ENCODE measurements at regions not wholly inside any gene's neighbourhood (a gene's known extent, or its start where the extent isn't known, plus 50 kb on each side); places are given as distances from the start of the nearest gene placed in this dataset.
A peak's percentile ranks its signal among the peaks of the same experiment; 100 is the strongest.
"Not testable (repeated sequence)": the region's sequence is repeated elsewhere in the genome, so short reads cannot be mapped to it uniquely, and the experiment has no call there.

DNA sequence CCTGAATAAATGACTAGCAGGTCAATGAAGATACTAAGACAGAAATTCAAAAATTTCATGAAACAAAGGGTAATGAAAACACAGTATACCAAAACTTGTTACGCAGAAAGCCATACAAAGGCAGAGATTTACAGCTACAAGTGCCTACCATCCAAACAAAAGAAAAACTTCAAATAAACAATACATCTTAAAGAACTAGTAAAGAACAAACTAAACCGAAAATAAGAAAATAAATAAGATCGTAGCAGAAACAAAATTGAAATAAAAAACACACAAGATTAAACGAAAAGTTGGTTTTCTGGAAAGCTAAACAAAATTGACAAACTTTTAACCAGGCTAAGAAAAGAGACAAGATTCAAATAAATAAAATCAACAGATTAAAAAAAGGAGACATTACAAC is 51.5 kb downstream of the VPREB1 start:
- not testable (repeated sequence) for H3K27me3 ChIP-seq (ENCODE audit: control insufficient read depth in 4 of 4, insufficient read depth in 4 of 4, low read length in 3 of 4); H3K9me3 ChIP-seq (ENCODE audit: control insufficient read depth in 4 of 4, low read length in 3 of 4)
- 92% methylated on average over 4 of the region's 4 CpGs for WGBS

DNA sequence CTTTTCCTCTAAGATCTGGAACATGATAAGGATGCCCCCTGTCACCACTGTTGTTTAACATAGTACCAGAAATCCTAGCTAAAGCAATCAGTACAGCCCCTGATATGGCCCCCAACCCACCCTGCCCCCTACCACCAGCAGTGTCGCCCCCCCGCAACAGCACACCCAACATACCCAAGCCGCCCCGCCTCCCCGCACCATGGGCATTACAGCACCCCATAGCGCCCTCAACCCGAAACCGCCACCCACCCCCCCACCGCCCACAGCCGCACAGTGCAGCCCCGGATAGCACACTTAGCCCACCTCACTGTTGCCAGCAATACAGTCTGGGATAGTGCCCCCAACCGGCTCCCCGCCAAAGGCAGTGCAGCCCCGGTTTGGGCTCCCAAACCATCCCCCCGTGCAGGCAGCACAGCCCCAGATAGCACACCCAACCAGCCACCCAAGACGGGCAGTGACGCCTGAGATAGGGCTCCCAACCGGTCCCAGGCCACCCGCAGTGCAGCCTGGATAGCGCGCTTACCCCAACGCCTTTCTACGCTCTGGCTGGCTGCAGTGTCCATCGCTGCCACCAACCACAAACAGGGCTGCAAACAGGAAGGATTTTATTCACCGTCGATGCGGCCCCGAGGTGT is 52.7 kb downstream of the VPREB1 start:
- H3K4me1 ChIP-seq (ENCODE audit: control insufficient read depth in 4 of 4, insufficient read depth in 4 of 4, low read length in 3 of 4); H3K27me3 ChIP-seq (ENCODE audit: control insufficient read depth in 4 of 4, insufficient read depth in 4 of 4, low read length in 3 of 4); DNase-seq (ENCODE audit: low spot score); H3K9me3 ChIP-seq (ENCODE audit: control insufficient read depth in 4 of 4, low read length in 3 of 4); H3K9ac ChIP-seq (ENCODE audit: low read depth in 1 of 2, low read length in 2 of 2); H3K36me3 ChIP-seq (ENCODE audit: control insufficient read depth in 4 of 4, insufficient read depth in 3 of 4, low read depth in 1 of 4, low read length in 3 of 4): not testable (repeated sequence)
- peak overlapping the region; percentile 63 to 83 (median 66) for H3K4me3 ChIP-seq (ENCODE audit: low read depth in 1 of 3, low read length in 3 of 3)
- 1% methylated on average over 28 of the region's 28 CpGs for WGBS
- H3K27ac ChIP-seq (ENCODE audit: low read depth in 1 of 2, low read length in 2 of 2), result peak overlapping the region; percentile 7 to 50

More for the DNA sequence above, 51.5 kb downstream of the VPREB1 start:
- not testable (repeated sequence) for H3K27ac ChIP-seq (ENCODE audit: low read depth in 1 of 2, low read length in 2 of 2); H3K4me1 ChIP-seq (ENCODE audit: control insufficient read depth in 4 of 4, insufficient read depth in 4 of 4, low read length in 3 of 4); DNase-seq (ENCODE audit: low spot score); H3K4me3 ChIP-seq (ENCODE audit: low read depth in 1 of 3, low read length in 3 of 3); H3K9ac ChIP-seq (ENCODE audit: low read depth in 1 of 2, low read length in 2 of 2); H3K36me3 ChIP-seq (ENCODE audit: control insufficient read depth in 4 of 4, insufficient read depth in 3 of 4, low read depth in 1 of 4, low read length in 3 of 4)

DNA sequence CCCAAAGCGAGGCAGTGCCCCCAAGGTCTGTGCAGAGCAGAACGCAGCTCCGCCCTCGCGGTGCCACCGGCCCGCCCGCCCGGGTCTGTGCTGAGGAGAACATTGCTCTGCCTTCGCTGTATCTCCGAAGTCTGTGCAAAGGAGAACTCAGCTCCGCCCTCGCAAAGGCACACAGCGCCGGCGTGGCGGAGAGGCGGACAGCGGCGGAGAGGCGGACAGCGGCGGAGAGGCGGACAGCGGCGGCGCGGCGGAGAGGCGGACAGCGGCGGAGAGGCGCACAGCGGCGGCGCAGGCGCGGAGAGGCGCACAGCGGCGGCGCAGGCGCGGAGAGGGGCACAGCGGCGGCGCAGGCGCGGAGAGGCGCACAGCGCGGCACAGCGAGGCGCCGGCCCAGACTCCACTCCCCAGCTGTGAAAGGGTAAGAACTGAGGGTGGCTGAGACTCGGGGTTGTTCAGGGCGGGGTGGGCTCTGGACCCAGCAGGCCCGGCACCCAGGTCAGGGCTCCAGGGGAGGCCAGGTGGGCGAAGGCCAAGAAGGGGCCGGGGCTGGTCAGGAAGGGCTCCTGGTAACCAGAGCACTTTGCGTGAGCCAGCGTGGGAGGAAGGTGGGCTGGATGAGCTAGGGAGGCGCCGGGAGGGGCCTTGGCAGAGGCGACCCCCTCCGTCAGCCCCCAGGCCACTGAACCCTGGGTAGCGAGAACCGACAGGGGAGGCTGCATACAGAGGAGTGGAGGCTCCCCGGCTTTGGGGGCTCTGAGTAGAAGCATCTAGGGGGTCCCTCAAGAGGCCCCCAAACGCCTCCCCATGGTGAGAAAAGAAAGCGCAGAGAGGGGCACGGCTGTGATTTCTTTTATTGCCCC is 53.4 kb downstream of the VPREB1 start:
- H3K27ac ChIP-seq (ENCODE audit: low read depth in 1 of 2, low read length in 2 of 2), result peak overlapping the region; percentile 50 to 73
- WGBS, result 1% methylated on average over 71 of the region's 72 CpGs
- DNase-seq (ENCODE audit: low spot score), result peak; percentile 67
- H3K27me3 ChIP-seq (ENCODE audit: control insufficient read depth in 4 of 4, insufficient read depth in 4 of 4, low read length in 3 of 4); H3K4me1 ChIP-seq (ENCODE audit: control insufficient read depth in 4 of 4, insufficient read depth in 4 of 4, low read length in 3 of 4); H3K36me3 ChIP-seq (ENCODE audit: control insufficient read depth in 4 of 4, insufficient read depth in 3 of 4, low read depth in 1 of 4, low read length in 3 of 4); H3K9me3 ChIP-seq (ENCODE audit: control insufficient read depth in 4 of 4, low read length in 3 of 4): not testable (repeated sequence)
- H3K9ac ChIP-seq (ENCODE audit: low read depth in 1 of 2, low read length in 2 of 2), result peak overlapping the region; percentile 60 to 79
- TF ChIP-seq, protein P1, sequence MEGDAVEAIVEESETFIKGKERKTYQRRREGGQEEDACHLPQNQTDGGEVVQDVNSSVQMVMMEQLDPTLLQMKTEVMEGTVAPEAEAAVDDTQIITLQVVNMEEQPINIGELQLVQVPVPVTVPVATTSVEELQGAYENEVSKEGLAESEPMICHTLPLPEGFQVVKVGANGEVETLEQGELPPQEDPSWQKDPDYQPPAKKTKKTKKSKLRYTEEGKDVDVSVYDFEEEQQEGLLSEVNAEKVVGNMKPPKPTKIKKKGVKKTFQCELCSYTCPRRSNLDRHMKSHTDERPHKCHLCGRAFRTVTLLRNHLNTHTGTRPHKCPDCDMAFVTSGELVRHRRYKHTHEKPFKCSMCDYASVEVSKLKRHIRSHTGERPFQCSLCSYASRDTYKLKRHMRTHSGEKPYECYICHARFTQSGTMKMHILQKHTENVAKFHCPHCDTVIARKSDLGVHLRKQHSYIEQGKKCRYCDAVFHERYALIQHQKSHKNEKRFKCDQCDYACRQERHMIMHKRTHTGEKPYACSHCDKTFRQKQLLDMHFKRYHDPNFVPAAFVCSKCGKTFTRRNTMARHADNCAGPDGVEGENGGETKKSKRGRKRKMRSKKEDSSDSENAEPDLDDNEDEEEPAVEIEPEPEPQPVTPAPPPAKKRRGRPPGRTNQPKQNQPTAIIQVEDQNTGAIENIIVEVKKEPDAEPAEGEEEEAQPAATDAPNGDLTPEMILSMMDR (IDR thresholded peaks at IDR 0.05; ENCODE audit: low read depth, low read length, missing input control), result peak; percentile 12
- peak in 1 of 2 donors; percentile 3 for TF ChIP-seq RAD21 (IDR thresholded peaks at IDR 0.05)
- H3K4me3 ChIP-seq (ENCODE audit: low read depth in 1 of 3, low read length in 3 of 3), result peak overlapping the region; percentile 75 to 84 (median 83)

DNA sequence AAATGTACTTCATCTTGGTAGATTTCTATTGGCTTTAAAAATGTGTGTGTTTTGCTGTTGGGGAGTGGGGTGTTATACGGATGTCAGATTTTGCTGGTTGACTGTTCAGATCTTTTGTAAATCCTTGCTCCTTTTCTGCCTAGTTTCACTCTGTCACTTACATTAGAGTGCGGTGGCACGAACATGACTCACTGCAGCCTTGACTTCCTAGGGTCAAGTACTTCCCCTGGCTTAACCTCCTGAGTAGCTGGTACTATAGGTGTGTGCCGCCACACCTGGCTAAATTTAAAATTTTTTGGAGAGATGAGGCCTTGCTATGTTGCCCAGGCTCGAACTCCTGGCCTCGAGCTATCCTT is 54.0 kb downstream of the VPREB1 start:
- H3K9ac ChIP-seq (ENCODE audit: low read depth in 1 of 2, low read length in 2 of 2), result peak overlapping the region; percentile 60 to 79
- not testable (repeated sequence) for H3K4me1 ChIP-seq (ENCODE audit: control insufficient read depth in 4 of 4, insufficient read depth in 4 of 4, low read length in 3 of 4); H3K27ac ChIP-seq (ENCODE audit: low read depth in 1 of 2, low read length in 2 of 2); H3K36me3 ChIP-seq (ENCODE audit: control insufficient read depth in 4 of 4, insufficient read depth in 3 of 4, low read depth in 1 of 4, low read length in 3 of 4); H3K27me3 ChIP-seq (ENCODE audit: control insufficient read depth in 4 of 4, insufficient read depth in 4 of 4, low read length in 3 of 4); H3K9me3 ChIP-seq (ENCODE audit: control insufficient read depth in 4 of 4, low read length in 3 of 4); DNase-seq (ENCODE audit: low spot score)
- H3K4me3 ChIP-seq (ENCODE audit: low read depth in 1 of 3, low read length in 3 of 3), result peak overlapping the region in 2 of 3 donors; percentile 83 to 84
- WGBS, result 36% methylated on average over 5 of the region's 6 CpGs

DNA sequence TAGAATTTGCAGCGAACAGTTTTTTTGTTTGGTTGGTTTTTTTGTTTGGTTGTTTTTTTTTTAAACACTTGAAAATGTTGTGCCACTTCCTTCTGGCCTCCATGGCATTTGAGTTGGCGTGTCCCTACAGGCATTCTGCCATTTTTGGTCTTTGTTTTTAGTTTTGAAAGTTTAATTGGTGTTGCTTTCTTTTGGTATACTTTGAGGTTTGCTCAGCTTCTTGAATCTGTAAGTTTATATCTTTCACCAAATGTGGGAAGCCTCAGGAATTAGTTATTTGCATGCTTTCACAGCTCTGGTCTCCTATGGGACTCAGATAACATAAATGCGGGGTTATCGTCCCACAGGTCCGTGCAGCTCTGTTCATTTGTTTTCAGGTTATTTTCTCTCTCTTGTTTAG is 55.9 kb downstream of the VPREB1 start:
- H3K4me3 ChIP-seq (ENCODE audit: low read depth in 1 of 3, low read length in 3 of 3); H3K9ac ChIP-seq (ENCODE audit: low read depth in 1 of 2, low read length in 2 of 2); DNase-seq (ENCODE audit: low spot score); H3K27ac ChIP-seq (ENCODE audit: low read depth in 1 of 2, low read length in 2 of 2); H3K27me3 ChIP-seq (ENCODE audit: control insufficient read depth in 4 of 4, insufficient read depth in 4 of 4, low read length in 3 of 4); H3K4me1 ChIP-seq (ENCODE audit: control insufficient read depth in 4 of 4, insufficient read depth in 4 of 4, low read length in 3 of 4); H3K36me3 ChIP-seq (ENCODE audit: control insufficient read depth in 4 of 4, insufficient read depth in 3 of 4, low read depth in 1 of 4, low read length in 3 of 4); H3K9me3 ChIP-seq (ENCODE audit: control insufficient read depth in 4 of 4, low read length in 3 of 4): not testable (repeated sequence)
- WGBS, result 93% methylated on average over 5 of the region's 5 CpGs

DNA sequence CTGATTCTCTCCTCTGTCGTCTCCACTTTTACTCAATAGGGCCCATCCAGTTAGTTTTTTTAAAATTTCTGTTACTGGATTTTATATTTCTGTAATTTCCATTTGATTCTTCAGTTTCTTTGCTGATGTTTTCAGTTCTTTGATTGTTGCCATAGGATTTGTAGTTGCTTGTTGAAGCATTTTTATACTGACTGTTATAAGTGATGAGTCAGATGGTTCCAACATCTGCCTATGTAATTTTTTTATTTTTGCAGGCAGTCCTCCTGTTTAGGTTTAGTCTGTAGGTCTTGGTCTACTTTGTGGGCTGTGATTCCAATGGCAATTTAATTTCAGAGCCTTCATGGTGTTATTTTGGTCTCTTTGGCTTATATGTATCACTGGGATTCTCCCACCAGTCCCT is 56.4 kb downstream of the VPREB1 start:
- H3K4me3 ChIP-seq (ENCODE audit: low read depth in 1 of 3, low read length in 3 of 3); DNase-seq (ENCODE audit: low spot score); H3K36me3 ChIP-seq (ENCODE audit: control insufficient read depth in 4 of 4, insufficient read depth in 3 of 4, low read depth in 1 of 4, low read length in 3 of 4); H3K4me1 ChIP-seq (ENCODE audit: control insufficient read depth in 4 of 4, insufficient read depth in 4 of 4, low read length in 3 of 4); H3K9me3 ChIP-seq (ENCODE audit: control insufficient read depth in 4 of 4, low read length in 3 of 4); H3K27me3 ChIP-seq (ENCODE audit: control insufficient read depth in 4 of 4, insufficient read depth in 4 of 4, low read length in 3 of 4); H3K9ac ChIP-seq (ENCODE audit: low read depth in 1 of 2, low read length in 2 of 2); H3K27ac ChIP-seq (ENCODE audit: low read depth in 1 of 2, low read length in 2 of 2): not testable (repeated sequence)
- 97% methylated on average over 1 of the region's 1 CpG for WGBS
